ENCODE measurements at regions not wholly inside any gene's neighbourhood (a gene's known extent, or its start where the extent isn't known, plus 50 kb on each side); places are given as distances from the start of the nearest gene placed in this dataset.

GRCh38 chr13:103224804-103225203, 158.6 kb upstream of the SLC10A2 start:
- H3K36me3 ChIP-seq (ENCODE audit: low read depth, missing control alignments) = no peaks in the 10 kb centered on the region
- WGBS, 2 donors = 73 to 81% methylated on average over 4 of the region's 4 CpGs
- no peaks in the 10 kb centered on the region for H3K9me3 ChIP-seq
- H3K27ac ChIP-seq = no peak overlapping the region
- DNase-seq = no peak
- no peaks in the 10 kb centered on the region for H3K4me1 ChIP-seq
- no peak overlapping the region for H3K4me3 ChIP-seq
- intact Hi-C loops (cut with DNase I; ENCODE audit: low total_unique reads) = no loop called here
- TF ChIP-seq CTCF (IDR thresholded peaks at IDR 0.05) = no peak
- TF ChIP-seq POLR2A (IDR thresholded peaks at IDR 0.05) = no peak
- no peaks in the 10 kb centered on the region for H3K27me3 ChIP-seq

- TF ChIP-seq CTCF (IDR thresholded peaks at IDR 0.05) (no peak), POLR2A (IDR thresholded peaks at IDR 0.05) (no peak)
- H3K4me3 ChIP-seq = no peak overlapping the region
- 91 to 93% methylated on average over 4 of the region's 4 CpGs for WGBS, 2 donors
- no peaks in the 10 kb centered on the region for H3K27me3 ChIP-seq
- intact Hi-C loops (cut with DNase I; ENCODE audit: low total_unique reads) = no loop called here
- no peaks in the 10 kb centered on the region for H3K4me1 ChIP-seq
- H3K27ac ChIP-seq = no peak overlapping the region
- no peaks in the 10 kb centered on the region for H3K36me3 ChIP-seq (ENCODE audit: low read depth, missing control alignments)
- no peak for DNase-seq
- H3K9me3 ChIP-seq = no peaks in the 10 kb centered on the region
Observed at GRCh38 chr13:103222683-103223082, 156.5 kb upstream of the SLC10A2 start.

- intact Hi-C loops (cut with DNase I; ENCODE audit: low total_unique reads) = no loop called here
Observed at GRCh38 chr13:103218253-103218652, 152.0 kb upstream of the SLC10A2 start.

DNA sequence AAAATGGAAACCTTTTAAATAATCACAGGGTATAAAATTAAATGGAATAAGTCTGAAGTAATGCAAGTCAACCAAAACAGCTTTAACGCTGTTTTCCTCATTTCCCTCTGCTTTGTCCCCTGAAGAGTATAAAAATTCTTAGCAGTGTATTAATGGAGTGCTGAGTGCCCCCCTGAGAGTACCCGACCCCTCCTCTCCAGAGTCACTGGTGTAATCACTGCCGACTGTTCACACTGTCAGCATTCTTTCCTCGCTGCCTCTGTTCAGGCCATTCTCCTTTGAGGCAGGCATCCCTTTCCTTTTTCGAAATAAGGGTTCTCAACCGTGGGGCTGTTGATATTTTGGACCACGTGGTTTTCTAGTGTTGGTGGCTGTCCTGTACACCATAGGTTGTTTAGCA, 146.9 kb upstream of the SLC10A2 start:
- no peak for DNase-seq
- TF ChIP-seq CTCF (IDR thresholded peaks at IDR 0.05) = no peak
- no peak for TF ChIP-seq POLR2A (IDR thresholded peaks at IDR 0.05)
- H3K4me1 ChIP-seq = no peaks in the 10 kb centered on the region

More at GRCh38 chr13:103218253-103218652, 152.0 kb upstream of the SLC10A2 start:
- Histone ChIP-seq H3K9me3 (no peaks in the 10 kb centered on the region), H3K27ac (no peak overlapping the region), H3K27me3 (no peaks in the 10 kb centered on the region), H3K4me3 (no peak overlapping the region), H3K36me3 (ENCODE audit: low read depth, missing control alignments) (no peaks in the 10 kb centered on the region), H3K4me1 (no peaks in the 10 kb centered on the region)
- no peak for DNase-seq
- TF ChIP-seq CTCF (IDR thresholded peaks at IDR 0.05) = no peak
- no peak for TF ChIP-seq POLR2A (IDR thresholded peaks at IDR 0.05)
- 51 to 54% methylated on average over 1 of the region's 1 CpG for WGBS, 2 donors

DNA sequence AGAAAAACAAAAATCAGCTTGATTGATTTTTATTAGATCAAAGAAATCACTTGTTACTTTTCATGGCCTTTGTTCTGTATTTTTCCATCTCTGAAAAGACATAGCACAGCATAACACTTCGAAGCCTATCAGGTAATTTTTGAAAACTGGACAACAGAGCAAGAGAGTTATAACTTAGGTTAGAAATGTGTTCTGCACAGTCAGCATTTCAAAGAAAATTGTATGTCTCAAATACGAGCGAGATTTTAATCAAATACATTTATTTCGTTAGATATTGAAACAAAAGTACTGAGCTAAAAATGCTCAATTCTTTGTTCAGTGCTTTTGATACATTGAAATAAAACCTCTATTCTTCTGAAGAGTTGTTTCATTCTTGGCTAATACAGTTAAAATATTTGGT, 144.1 kb upstream of the SLC10A2 start:
- intact Hi-C loops (cut with DNase I; ENCODE audit: low total_unique reads) = no loop called here
- H3K36me3 ChIP-seq (ENCODE audit: low read depth, missing control alignments) = no peaks in the 10 kb centered on the region
- H3K27ac ChIP-seq = no peak overlapping the region
- no peaks in the 10 kb centered on the region for H3K4me1 ChIP-seq
- no peak for DNase-seq
- no peaks in the 10 kb centered on the region for H3K9me3 ChIP-seq
- TF ChIP-seq CTCF (IDR thresholded peaks at IDR 0.05) = no peak
- no peak for TF ChIP-seq POLR2A (IDR thresholded peaks at IDR 0.05)
- no peak overlapping the region for H3K4me3 ChIP-seq
- 57 to 74% methylated on average over 4 of the region's 4 CpGs for WGBS, 2 donors
- H3K27me3 ChIP-seq = no peaks in the 10 kb centered on the region

More for the DNA sequence above, 146.9 kb upstream of the SLC10A2 start:
- H3K4me3 ChIP-seq = no peak overlapping the region
- H3K36me3 ChIP-seq (ENCODE audit: low read depth, missing control alignments) = no peaks in the 10 kb centered on the region
- H3K9me3 ChIP-seq = no peaks in the 10 kb centered on the region
- H3K27me3 ChIP-seq = no peaks in the 10 kb centered on the region
- H3K27ac ChIP-seq = no peak overlapping the region
- intact Hi-C loops (cut with DNase I; ENCODE audit: low total_unique reads) = no loop called here
- WGBS, 2 donors = 65 to 82% methylated on average over 7 of the region's 7 CpGs
